NCI-H526 (cell line): ENCODE measurements at regions not wholly inside any gene's neighbourhood (a gene's known extent, or its start where the extent isn't known, plus 50 kb on each side); places are given as distances from the start of the nearest gene placed in this dataset.
A peak's percentile ranks its signal among the peaks of the same experiment; 100 is the strongest.

Source experiments
- DNase-seq, 2 experiments: peaks; one replicate each; lab custom pipeline; 2025; lab: John Stamatoyannopoulos, UW

GRCh38 chr22:47647181-47647580 is 884.7 kb downstream of the TBC1D22A start:
- DNase-seq, result no peak

- DNase-seq, result no peak
These were observed 883.5 kb downstream of the TBC1D22A start for GRCh38 chr22:47645923-47646322.

GRCh38 chr22:47645450-47645914 is 883.0 kb downstream of the TBC1D22A start:
- DNase-seq, result no peak

GRCh38 chr22:47634347-47634746 is 871.9 kb downstream of the TBC1D22A start:
- no peak for DNase-seq

- DNase-seq, result no peak
These were observed 870.7 kb downstream of the TBC1D22A start for GRCh38 chr22:47633111-47633510.

GRCh38 chr22:47632701-47633100 is 870.3 kb downstream of the TBC1D22A start:
- DNase-seq, result no peak

GRCh38 chr22:47631571-47632102 is 869.2 kb downstream of the TBC1D22A start:
- DNase-seq, result peak; percentile 76 to 89

- DNase-seq, result peak in 1 of 2 experiments; percentile 55
These were observed 868.5 kb downstream of the TBC1D22A start for GRCh38 chr22:47630741-47631534.

GRCh38 chr22:47629791-47630655 is 867.6 kb downstream of the TBC1D22A start:
- DNase-seq, result no peak

- no peak for DNase-seq
These were observed 866.8 kb downstream of the TBC1D22A start for GRCh38 chr22:47629273-47629711.

- no peak for DNase-seq
These were observed 866.2 kb downstream of the TBC1D22A start for GRCh38 chr22:47628477-47629272.

- DNase-seq, result no peak
These were observed 865.3 kb downstream of the TBC1D22A start for GRCh38 chr22:47627556-47628253.

GRCh38 chr22:47626428-47627390 is 864.3 kb downstream of the TBC1D22A start:
- peak in 1 of 2 experiments; percentile 10 for DNase-seq

- no peak for DNase-seq
These were observed 863.3 kb downstream of the TBC1D22A start for GRCh38 chr22:47625531-47626427.

GRCh38 chr22:47625013-47625385 is 862.5 kb downstream of the TBC1D22A start:
- no peak for DNase-seq

- no peak for DNase-seq
These were observed 862.0 kb downstream of the TBC1D22A start for GRCh38 chr22:47624252-47625012.

GRCh38 chr22:47623763-47624148 is 861.3 kb downstream of the TBC1D22A start:
- no peak for DNase-seq
